CD4-positive, alpha-beta T cell treated with Interleukin-17A for 4 hours (primary cell): ENCODE measurements at regions not wholly inside any gene's neighbourhood (a gene's known extent, or its start where the extent isn't known, plus 50 kb on each side); places are given as distances from the start of the nearest gene placed in this dataset.

ENCODE experiments used
- DNase-seq: peaks from one replicate; pipeline ENCODE4 v3.0.0-alpha.2; 2020; ENCODE audit warnings: mixed read lengths

DNA sequence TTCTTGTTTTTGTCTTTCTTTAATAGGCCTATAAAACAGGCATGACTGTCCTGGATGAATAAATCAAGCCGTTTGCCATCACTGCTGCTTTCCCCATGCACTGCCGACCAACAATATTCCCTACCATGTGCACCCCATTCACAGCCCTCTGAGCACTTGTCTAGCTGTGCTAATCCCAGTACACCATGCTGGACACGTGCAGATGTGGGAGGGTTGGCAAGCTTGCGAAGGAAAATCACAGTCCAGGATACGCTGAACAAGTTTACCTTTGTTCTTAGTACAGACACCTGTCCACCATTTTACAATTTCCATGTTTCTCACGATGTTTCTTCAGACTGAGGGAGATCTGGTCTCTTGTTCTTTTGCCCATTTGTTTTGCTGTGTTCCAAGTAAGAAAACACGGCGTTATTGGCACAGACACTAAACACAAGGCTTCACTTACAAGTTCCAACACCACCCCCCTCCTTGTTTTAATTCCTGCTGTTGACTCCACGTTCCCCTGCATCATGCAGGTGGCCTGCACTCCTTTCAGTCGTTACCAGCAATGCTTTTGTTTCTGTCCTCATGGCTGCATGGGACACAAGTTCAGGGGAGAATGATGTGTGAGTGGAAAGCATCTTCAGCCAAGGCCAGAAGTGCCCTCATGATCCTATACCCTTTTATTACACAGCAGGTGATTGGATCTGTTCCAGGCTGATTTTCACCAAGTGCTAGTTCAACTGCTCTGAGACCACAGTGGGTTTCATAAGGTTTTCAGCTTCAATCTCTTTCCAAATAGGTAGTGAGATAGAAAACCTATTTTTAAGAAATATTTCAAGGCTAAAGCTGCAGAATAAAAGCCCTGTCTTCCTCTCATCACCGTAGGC lies 608.9 kb downstream of the IRX1 start:
- no peak for DNase-seq

DNA sequence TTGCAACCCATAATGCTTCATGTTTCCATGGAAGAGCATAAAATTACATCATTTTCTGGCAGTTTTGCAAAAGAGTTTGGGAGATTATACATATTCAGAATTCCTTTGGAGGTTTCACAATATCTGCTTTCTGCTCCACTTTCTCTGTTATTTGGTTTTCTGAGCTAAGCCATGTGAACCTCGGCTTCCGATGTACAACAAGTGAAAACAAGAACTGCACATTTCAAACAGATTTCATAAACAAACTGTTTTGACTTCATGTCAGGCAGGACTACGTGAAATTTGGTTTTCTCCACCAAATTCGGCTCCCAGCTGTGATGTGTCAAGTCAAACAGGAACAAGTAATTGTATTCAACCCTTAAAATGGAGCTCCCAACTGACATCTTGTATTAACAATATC lies 609.8 kb downstream of the IRX1 start:
- DNase-seq: no peak

DNA sequence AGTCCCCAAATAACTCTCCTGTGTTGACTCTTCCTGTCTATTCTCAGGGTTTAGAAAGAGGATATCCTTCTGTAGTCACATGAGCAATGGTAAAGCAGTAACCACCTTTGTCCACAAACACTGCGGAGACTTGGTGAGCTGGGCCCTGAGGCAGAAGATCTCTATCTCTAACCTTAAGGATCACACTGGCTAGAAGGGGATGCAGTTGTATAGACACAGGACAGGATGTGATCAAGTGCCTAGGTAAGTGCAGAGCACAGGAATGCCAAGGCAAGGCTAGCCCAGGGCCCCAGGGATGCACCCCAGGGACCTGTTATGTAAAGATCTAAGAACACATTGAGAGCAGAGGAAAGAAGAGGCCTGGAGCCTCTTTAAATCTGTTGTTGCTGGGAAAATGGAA lies 610.5 kb downstream of the IRX1 start:
- no peak for DNase-seq

DNA sequence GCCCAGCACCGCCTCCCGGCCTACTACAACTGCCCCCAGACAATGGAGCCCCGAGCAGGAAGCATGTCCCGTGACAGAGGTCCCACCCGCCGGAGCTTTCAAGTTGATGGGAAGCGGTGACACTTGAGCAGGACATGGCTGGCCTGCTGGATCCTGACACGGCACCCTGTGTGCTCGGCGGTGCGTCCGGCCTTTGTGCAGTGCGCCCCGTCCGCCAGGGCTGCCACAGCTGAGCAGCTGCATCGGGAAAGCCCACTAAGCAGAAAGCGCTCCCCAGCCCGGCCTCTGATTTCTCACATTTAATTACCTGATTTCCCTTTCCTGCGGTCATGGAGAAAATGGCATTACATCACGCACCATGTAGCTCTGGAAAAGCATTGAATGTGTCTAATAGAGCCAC lies 611.9 kb downstream of the IRX1 start:
- DNase-seq: no peak

DNA sequence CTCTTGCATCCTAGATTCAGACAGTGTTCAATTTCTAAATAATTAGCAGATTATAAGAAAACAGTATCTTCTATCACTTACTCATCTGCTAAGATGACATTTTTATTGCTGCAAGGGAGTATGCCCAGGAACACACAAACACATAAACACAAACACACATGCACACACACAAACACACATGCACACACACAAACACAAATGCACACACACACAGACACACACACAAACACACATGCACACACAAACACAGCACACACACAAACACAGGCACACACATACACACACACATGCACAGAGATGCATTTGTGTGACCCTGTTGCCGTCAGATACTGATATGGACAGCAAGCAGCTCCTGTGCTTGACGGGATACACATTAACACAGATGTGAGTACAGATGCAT lies 612.9 kb downstream of the IRX1 start:
- no peak for DNase-seq

DNA sequence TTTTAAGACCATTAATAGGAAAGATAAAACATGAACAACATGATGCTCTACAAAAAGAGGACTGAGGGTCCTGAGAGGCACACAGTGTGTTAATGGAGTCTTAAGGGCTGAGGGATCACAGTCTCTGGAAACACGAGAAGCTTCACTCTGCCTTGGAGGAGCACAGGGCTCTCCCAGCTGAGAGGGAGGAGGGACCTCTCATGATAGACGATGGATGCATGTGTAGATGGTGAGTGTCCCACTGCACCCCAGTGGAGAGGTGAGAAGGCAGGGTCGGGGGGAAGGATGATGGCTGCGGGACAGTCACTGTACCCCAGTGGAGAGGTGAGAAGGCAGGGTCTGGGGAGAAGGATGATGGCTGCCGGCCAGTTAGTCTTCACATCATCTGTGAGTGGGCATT lies 613.4 kb downstream of the IRX1 start:
- DNase-seq: no peak

DNA sequence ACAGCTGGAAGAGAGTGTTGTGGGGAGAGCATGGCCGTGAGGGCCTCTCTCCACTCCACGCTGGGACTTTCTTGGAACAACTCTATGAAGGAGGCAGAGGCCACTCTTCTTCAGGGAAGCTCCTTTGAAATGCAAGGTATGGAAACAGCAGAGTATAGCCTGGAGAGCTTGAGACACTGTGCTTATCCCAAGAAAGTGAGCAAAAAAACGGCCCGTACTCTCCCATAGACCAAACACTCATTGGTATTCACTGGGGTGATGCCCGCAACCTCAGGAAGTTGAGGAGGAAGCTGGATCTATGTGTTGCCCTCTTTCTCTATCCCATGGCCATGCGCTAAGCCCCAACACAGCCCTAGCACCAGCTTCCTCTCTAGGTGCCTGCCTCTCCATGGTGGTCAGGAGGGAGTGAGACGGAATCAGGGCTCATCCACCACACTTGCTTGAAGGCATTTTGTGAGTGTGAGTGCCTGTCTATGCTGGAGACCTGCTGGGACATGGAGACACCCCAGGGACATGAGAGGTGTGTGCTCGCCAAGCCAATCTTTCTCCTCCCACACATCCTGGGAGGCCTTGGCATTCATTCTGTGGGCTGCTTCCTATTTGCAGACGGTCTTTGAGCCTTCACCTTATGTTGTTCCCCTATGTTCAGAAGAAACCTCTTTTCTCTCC lies 616.6 kb downstream of the IRX1 start:
- DNase-seq: no peak

DNA sequence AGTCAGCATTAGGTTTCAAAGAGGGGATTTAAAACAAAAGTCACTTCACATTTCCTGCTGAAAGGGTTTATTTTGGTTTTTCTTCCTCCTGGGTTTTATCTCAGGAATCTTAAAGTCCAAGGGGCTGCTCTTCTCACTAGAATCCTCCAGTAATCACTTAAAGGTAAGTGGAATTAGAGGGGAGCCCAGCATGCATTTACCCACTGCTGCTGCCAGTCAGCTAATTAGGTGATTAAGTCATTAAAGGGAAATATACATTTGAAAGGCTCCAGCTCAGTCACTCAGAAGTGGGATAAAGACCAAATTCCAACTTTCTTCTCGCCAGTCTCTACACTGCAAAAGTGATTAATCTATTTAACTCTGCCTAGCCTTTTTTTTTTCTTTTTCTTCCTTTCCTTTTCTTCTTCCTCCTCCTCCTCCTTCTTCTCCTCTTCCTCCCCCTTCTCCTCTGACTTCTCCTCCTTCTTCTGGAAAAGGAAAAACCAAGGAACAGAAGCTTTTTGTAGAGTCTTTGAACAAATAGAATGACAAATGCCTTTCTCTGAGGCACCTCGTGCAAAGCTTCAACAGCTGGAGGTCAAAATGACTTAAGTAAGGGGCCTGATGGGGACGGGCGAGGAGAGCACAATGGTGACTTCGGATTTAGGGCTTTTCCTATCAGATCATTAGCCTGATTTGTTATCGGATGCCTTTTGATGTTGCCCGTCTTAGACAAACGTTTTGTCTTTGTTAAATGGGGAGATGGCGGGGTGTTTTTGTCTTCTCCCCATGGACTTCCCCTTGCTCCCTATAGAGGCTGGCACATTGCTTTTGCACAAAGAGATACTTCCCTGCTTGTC lies 617.6 kb downstream of the IRX1 start:
- no peak for DNase-seq

DNA sequence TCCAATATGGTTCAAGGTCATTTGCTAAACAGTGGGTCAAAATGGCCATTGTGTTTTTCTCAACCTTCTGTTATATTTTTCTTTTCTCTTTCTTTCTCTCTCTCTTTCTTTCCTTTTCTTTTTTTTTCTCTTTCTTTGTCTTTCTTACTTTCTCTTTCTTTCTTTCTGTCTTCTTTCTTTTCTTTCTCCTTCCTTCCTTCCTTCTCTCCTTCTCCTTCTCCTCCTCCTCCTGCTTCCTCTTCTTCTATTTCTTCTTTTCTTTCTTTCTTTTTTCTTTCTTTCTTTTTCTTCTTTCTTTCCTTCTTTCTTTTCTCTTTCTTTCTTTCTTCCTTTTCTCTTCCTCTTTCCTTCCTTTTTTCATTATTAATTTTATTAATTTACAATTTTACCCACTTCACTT lies 619.5 kb downstream of the IRX1 start:
- no peak for DNase-seq

DNA sequence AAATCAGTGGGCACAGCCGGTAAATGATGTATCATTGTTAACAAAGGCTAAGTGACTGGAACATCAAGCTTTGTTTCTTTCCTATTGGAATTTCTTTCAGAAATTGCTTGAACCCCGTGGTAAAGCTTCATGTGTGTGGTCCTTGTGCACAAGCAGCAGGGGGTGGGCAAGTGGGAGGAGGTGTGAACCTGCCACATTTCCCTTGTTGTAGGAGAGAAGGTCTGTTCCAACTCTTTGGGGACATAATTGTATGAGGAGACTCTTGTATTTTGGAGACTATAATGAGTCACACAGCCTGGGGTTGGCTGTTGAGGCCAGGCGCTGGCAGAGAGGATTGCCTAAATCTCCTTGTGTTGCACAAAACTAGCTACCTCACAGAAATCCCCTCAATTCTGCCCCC lies 620.5 kb downstream of the IRX1 start:
- DNase-seq: no peak

DNA sequence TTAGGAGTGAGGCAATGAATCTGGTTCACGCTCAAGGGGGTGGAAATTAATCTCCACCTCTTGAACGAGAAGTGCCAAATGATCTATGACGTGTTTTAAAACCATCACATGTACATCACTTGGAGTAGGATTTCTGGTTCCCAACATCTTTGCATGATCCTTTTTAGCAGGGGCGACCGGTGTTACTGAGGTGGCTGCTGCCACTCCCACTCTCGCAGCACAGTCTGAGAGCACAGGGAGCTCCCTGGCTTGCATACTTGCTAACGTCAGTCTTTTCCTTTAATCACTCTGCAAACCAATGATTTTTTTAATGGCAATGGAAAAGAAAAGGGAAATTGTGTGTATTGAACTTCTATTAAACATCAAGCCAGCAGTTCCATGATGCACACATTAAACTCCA lies 624.4 kb downstream of the IRX1 start:
- DNase-seq: no peak

DNA sequence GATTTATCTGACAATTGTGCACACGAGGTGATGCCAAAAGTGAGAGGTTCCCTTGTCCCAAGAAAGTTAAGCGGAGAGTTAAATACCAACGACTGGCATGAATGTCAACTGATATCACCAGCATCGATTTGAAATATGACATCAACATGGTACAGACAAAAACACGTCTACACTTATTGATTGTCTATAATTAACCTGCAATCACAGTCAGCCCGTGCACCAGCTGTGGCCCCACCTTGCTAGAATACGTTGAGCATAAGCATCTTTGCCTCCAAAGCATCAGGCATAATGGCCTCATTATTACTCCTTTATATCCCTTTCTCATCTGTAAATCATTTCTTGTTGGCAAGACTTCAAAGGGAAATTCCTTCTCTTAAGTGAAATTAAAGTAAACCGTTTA lies 625.4 kb downstream of the IRX1 start:
- no peak for DNase-seq

DNA sequence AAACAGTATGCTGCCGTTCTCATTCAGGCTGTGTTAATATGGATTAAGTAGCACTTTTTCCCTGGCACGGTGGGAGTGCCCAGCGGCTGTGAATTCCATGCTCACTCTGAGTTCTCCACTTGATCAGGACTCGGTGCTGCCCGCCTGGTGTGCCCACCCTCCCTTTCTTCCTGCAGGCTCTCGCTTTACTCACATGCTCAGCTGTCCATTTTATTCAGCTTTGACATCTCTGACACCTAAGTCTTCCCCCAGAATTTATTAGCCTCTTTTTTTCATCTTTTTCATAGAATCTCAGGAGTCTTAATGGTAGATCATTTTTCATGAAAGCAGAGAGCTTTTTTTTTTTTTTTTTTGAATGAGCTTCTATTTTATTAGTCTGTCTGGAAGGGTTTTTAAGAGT lies 626.5 kb downstream of the IRX1 start:
- DNase-seq: no peak

DNA sequence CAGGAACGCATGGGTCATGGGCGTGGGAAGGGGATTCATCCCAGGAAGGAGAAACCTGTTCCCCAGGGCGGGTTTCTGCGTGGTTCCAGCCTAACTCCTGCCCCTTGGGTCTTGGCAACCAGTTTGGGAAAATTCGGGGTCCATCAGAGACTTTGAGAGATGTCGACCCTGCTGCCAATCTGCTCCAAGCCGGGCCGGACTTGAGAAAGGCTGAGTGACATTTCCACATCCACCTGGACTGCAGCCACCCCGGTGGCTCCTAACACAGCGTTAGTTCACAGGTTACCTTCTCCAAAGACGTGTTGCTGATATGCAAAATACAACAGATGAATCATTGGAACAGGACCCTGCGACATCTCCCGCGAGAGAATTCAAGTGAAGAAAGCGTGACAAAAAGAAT lies 627.2 kb downstream of the IRX1 start:
- DNase-seq: no peak

DNA sequence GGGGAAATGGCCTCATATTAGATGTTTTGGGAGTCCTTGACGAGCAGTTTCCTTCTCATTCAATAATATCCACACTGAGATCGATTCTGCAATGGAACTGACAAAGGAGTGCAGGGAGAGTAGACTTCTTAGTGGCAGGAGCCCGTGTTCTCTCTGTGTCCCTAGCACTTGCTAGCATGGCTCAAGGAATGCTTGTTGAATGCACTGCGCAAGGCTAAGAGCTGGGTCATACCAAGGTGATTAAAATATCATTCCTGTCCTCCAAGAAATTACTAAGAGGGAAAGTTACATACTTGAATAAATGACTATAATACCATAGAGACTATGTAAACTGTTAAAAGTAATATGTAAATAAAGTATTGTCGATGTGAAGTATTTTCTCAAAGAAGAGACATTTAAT lies 630.1 kb downstream of the IRX1 start:
- no peak for DNase-seq

DNA sequence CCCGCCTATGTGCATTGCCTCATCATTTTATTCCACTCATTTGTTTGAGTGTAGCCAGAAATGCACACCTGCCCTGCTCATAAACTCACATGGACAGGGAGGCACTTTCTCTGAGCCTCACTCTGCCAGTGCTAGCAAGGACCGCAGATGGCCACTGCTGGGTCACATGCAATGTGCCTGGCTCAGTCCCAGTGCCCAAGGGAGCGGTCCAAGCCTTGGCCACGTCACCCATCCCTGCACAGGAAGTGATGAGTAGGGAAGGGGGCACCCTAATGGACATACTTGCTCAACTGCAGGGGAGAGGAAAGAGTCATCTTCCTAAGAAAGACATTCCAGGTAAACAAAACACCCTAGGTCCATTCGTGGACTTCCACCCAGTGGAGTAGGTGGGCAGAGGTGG lies 630.9 kb downstream of the IRX1 start:
- DNase-seq: no peak

DNA sequence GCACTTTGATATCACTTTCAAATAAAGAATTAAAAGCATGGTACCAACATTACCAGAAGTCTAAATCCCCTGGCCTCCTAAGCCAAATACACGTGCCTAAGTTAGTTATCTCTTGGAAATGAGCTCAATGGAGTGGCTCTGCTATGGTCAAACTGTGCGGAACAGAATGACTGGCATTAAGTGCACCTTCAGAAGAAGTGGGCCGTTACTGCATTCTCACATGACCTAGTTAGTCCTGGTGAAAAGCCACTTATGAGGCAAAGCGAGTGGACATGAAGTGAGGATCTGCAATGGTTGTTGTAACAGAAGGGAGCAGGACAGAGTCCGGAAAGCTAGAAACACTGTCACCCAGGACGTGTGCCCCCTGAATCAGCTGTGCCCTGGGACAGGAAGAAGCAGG lies 633.1 kb downstream of the IRX1 start:
- no peak for DNase-seq

DNA sequence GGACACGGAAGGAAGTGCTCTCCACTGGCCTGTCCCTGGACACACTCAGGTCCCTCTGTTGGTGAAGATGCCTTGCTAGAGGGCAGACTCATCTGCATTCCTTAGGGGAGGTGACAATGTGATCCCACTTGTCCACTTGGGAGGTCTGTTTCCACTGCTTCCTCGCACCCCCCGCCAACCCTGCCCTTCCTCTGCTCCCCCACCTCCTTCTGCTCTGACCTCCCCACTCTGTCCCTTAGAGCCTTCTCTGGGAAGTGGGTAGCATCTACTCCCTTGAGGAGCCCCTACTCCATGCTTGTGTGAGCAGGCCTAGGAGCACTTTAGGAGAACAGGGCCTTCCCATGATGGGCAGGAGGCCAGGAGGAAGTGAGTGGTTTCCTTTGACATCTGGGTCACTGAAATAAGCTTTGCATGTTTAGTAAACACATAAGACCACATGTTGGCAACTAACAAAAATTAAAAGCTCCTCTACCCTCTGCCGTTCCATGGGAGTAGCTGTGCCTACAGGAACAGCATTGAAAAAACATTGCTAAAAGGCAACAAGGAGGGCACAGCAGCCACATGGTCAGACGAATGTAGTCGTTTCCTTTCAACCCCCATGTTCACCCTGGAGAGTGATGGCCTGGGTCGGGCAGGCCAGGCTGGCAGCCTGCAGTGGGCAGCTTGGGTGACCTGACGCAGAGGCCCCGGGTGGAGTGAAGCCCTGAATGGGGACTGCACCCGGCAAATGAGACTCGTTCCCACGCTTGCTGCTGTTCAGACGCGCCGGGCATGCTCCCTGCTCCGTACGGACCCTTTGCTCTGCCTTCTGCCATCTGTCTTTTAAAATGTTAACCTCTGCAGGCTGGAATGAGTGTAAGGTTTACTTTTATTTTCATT lies 634.0 kb downstream of the IRX1 start:
- no peak for DNase-seq

DNA sequence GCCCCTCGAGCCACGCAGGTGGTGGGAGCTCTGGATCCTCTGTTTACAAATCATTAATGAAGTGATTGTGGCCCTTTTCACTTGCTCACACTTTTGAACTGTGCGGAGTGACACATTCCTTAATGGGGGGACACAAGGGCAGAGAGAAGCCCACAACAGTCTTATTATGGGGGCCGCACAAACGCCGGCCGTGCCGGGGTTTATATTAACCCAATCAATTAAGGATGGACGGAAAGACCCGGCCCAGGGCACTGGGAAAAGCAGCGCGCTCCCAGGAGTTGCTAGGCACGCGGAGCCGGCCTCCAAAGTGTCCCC lies 634.8 kb downstream of the IRX1 start:
- DNase-seq: no peak

DNA sequence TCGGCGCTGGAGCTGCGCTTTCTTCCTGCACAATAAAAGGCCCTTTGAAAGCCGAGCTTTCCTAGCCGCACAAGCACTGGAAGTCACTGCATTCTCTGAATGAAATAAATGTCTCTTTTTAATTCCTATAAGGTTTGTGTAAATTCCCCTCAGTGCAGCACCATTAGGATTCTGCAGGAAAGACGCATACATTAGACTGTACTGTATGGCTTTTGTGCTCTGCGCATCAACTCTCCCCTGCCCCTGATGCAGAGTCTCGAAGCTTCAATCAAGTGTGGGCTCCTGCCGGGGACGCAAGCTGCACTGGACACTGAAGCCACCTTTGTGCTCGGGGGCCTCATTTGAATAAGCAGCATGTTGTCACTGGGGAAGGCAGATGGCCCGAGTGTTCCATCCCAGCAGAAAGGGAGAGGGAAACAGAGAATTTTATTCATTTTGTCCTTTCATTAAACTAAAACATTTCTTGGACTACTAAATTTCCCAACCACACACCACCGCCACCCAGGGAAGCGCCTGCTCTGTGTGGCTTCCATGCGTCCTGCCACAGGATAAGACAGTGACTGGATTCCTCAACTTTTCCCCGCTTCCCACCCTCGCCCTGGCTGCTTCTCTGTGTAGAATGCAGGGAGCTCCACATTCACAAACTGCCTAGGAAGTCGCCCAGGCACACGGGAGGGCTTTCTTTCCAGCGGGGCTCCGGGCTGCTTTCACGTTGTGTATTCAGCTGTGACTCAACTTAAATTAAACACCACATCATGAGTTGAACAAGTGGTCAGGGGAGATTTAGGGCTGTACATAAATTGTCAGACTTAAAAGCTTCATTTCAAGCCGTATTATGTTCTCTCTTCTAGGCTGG lies 635.4 kb downstream of the IRX1 start:
- DNase-seq: no peak

DNA sequence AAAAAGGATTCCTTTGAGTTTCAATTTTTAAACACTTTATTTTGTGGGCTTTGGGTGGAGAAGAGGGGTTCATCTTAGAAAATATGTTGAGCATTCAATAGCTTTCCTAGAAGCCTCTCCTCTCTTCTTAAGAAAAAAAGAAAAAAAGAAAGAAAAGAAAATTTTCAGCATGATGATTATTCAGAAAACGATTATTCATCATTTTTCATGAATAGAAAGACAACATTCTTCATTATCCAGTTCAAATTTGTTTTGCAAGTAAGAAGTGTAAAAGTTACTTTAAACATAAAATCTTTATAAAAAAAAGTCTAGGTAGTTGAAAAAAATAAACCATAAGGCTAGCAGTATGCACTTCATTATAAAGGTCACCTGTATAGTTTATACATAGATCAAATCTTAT lies 636.5 kb downstream of the IRX1 start:
- DNase-seq: no peak

DNA sequence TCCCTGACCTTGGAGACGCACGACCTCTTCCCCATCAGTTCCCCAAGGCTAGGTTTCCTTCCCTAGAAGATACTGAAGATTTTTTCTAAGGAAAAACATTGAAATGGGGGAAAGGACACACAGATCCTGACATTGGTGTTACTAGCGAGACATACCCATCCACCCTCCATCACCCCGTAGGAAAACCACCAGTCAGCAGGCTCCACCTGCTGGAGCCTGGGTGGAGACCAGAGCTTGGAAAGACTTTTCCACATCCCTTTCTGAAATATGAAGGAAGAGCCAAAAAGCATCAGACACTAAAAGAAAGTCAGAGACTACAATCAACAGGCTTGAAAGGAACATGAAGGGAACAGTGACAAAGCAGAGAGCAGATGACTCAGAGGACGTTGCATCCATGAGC lies 638.0 kb downstream of the IRX1 start:
- DNase-seq: no peak
